GM21737 (cell line): ENCODE measurements at regions not wholly inside any gene's neighbourhood (a gene's known extent, or its start where the extent isn't known, plus 50 kb on each side); places are given as distances from the start of the nearest gene placed in this dataset.

Experiments
- ATAC-seq: cut with Tn5 transposase; IDR thresholded peaks from one replicate; pipeline ENCODE4 v1.9.1; 2021; ENCODE audit warnings: mild to moderate bottlenecking, moderate library complexity; ENCODE audit not compliant: unreplicated experiment

DNA sequence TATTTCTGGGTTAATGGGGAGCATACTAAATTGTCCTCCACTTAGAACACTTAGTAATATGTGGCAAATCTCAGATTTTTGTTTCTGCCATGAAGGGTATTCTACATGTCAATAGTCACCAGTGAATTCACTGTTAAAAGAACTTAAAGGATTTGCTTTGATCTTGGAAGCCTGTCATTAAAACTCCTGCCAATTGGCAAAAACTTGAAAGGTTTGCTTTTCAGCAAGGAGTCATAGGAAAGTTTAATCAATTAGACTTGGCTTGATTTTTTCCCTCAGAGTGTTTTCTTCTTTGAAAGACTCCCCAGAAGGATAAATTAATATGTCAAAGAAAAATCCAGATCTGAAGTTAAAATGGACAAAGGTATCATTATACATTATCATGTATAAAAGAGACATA lies 671.9 kb upstream of the PKDCC start:
- ATAC-seq: no peak

DNA sequence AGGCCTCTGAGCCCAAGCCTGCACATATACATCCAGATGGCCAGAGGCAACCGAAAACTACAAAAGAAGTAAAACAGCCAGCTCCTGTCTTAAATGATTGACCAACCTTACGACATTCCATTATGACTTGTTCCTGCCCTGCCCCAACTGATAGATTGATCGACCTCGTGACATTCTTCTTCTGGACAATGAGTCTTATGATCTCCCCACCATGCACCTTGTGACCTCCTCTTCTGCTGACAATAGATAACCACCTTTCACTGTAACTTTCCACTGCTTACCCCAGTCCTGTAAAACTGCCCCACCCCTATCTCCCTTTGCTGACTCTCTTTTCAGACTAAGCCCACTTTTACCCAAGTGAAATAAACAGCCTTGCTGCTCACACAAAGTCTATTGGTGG lies 670.0 kb upstream of the PKDCC start:
- no peak for ATAC-seq

DNA sequence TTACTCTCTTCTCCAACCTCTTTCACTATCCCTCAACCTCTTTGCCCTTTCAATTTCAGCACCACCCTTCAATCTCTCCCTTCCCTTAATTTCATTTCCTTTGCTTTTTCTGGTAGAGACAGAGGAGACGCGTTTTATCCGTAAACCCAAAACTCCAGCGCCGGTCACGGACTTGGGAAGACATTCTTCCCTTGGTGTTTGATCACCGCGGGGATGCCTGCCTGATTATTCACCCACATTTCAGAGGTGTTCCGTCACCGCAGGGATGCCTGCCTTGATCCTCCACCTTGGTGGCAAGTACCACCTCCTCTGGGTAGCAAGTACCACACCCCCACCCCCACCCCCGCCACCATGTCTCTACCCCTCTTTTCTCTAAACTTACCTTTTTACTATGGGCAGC lies 669.4 kb upstream of the PKDCC start:
- ATAC-seq: no peak

DNA sequence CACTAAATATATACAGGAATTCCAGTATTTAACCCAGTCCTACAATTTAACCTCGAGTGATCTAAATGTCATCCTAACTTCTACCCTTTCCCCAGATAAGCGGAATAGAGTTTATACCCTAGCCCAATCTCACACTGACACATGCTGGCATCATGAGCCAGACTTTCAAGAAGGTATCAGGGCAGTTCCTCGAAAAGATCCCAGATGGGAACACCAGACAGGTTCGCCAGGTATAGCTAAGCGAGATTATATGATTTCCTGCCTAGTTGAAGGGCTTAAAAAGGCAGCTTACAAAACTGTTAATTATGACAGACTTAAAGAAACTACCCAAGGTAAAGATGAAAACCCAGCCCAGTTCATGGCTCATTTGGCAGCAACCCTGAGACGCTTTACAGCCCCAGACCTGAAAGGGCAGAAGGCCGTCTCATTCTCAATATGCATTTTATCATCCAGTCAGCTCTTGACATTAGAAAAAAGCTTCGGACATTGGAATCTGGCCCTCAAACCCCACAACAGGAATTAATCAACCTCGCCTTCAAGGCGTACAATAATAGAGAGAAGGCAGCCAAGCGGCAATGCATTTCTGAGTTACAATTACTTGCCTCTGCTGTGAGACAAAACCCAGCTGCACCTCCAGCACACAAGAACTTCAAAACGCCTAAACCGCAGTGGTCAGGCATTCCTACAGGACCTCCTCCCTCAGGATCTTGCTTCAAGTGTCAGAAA lies 668.2 kb upstream of the PKDCC start:
- no peak for ATAC-seq

DNA sequence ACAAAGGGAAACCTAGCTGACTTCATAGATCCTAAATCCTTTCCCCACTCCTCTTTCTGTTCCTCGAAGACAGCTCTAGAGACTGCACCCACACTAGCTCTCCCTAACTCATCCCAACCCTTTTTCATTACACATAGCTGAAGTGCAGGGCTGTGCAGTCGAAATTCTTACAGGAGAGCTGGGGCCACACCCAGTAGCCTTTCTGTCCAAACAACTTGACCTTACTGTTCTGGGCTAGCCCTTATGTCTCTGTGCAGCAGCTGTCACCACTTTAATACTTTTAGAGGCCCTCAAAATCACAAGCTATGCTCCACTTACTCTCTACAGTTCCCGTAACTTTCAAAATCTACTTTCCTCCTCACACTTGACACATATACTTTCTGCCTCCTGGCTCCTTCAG lies 666.1 kb upstream of the PKDCC start:
- ATAC-seq: no peak

DNA sequence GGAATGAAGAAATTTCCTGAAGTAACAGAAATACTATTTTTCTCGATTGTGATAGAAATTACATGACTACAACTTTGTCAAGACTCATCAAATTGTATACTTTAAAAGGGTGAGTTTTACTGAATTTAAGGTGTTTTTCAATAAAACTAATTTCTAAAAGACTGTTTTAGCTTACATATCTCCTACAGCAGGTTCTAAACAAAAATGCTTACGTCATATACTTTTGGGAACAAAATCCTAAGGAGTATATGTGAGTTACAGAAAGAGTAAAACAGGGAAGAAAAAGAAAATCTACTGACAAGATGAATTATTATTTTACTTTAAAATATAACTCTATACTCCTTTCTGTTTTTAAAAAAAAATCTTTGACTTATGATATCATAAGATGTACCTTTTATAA lies 660.3 kb upstream of the PKDCC start:
- no peak for ATAC-seq

DNA sequence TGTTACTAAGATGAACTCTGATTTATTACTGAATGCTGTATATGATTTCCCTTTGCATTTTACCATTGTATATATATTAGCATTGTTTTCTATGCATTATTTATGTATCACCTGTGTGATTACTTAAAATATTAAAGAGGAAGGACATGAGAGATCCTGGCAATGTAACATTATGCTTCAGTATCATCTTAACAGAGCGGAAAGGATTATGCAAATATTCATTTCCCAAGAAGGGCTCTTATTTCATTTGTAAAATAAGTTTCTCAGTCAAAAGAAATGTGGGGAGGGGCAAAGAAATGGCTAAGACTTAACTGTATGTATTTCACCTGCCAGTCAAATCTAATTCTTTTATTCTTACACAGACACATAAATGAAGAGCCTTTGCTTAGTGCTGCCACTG lies 654.2 kb upstream of the PKDCC start:
- ATAC-seq: no peak

DNA sequence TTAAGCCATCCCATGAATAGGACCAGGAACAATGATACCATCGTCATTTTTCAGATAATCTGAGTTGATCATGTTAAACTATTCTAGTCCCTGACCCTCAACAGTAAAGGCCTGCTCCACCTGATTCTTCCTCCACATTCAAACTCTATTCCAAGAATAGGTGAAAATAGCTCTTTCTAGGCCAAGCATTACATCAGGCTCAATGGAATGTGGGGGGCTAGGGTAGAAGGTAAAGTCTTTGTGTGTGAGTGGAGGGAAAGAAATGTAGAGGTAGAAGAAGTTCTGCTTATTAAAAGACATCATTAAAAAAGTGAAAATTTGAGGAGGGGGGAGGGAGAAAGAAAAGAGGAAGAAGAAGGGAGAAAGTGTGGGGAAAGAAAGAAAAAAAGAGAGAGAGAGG lies 653.3 kb upstream of the PKDCC start:
- ATAC-seq: no peak

DNA sequence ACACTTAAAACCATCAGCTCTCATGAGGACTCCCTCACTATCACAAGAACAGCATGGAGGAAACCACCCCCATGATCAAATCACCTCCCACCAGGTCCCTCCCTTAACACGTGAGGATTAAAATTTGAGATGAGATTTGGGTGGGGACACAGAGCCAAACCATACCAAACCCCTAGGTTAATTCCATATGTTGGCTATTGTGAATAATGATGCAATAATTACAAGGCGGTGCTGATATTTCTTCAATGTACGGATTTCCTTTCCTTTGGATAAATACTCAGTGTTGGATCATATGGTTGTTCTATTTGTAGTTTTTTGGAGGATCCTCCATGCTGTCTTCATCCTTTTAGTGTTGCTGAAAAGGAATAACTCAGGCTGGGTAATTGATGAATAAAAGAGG lies 652.1 kb upstream of the PKDCC start:
- no peak for ATAC-seq

DNA sequence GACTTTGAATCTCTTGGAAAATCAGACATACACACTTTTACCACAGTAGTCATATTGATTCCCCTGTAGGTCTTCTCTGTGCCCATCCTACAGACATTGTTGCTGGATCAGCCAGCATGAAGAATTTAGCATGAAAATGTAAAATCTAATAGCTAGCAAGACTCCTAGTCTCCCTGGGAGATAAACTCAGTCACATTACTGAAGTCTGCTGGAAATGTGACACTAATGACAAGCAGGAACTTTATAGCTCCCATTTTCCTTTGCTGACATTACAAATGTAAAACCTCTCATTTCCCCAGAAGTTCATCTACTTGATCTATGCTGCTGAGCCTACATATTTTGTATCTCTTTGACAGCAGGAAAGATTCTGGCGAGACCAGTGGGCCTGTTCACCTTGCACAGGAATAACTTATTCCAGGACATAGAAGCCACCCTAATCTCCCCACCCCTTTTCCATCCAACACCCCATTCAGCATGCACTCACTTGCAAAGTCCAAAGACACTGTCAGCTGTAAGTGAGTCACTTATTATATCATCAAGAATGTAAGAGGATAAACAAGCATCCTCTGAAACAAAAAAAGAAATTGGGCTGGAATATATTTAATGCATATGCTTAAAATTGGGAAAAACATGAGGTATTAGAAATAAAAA lies 648.3 kb upstream of the PKDCC start:
- ATAC-seq: no peak

DNA sequence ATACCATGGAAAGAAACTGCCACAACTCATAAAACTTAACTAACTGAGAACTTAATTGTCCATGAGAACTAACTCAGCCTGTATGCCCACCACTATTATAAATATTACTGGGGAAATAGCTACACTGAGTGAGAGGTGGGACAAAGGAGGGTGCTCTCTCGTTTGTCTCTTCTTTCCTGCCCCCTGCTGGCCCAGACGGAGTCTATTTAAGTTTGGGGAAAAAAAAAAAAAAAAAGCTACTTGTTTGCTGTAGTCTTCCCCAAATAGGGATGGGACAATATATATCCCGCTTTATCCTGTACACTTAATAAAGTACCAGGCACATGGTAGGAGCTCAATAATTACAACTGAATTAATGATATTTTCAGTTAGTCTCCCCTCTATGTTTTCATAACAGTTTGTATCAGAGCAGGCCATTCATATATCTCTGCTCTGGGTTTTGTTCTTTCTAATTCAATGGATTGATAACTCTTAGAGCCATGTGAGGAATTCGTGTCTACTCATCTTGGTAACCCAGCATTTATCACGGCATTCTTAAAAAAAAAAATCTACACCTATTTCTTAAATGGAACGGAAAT lies 647.6 kb upstream of the PKDCC start:
- ATAC-seq: no peak

DNA sequence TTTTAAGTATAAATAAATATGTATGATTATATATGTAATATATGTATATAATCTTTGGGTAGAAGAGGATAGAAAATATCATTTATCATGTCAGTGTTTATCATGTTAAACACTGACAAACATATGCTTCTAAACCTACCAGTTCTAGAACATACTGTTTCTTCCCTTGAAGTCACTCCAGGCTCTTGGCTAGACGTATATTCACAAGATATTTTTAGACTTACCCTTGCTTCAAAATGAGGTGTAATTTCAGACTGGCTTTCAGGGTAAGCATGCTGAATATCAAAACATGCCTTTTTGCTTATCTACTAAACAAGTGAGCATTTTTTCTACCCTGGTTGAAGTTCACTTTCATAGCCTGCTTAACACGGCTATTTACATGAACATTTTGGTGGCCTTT lies 642.4 kb upstream of the PKDCC start:
- no peak for ATAC-seq

DNA sequence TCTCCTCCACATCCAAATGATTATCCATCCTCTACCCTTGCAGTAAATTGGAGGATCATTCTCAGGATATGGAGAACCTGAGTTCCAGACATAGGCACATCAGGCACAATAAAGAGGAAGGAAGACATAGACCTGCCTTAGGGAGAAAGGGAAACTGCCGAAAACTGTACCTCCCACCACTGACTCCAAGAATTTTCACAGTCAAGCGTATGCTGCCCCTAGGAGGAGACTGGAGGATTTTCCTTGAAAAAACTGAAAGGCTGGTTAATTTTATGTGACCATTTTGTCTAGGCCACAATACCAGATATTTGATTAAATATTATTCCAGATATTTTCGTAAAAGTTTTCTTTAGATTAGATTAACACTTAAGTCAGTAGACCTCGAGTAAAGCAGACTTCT lies 638.5 kb upstream of the PKDCC start:
- no peak for ATAC-seq

DNA sequence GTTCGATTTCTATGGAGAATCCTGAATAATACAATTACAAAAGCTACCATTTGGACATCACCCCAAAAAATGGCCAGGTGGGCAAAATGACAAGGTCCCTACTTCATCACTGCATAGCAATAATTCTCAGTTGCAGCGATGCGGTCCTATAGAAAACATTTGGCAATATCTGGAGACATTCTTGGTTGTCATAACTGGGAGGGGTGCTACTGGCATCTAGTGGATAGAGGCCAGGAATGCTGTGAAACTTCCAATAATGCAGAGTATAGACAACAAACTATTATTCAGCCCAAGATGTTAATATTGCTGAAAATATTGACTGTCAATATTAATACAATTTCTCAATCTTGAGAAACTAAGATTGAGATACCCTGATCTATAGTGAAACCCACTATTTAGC lies 637.8 kb upstream of the PKDCC start:
- ATAC-seq: no peak

DNA sequence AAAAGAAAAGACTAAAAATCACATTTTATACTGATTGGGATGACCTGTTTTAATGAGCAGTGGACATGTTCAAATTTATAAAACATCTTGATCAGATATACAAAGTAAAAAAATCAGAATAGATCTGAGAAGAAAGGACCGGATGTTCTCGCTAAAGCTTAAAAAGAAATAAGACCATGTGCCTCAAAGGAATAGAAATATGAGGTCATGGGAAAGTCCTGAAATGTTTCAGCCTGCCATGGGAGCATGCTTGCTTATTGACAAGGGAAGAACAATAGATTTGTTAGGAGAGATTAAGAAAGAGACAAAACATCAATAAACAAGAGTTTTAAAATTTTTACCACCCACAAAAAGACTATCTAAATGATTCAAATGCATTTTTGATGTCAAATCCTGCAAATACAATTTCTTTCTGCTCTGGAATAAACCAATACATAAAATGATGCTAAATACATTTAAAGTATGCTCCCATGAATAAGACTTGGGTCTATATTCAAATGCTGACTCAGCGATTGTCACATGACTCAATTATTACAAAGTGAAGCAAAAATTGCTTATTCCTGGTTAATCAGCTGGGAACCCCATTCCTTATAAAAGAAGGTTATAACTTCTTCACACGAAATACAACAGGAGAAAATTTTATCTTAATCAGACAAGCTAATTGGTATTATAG lies 633.9 kb upstream of the PKDCC start:
- ATAC-seq: no peak

DNA sequence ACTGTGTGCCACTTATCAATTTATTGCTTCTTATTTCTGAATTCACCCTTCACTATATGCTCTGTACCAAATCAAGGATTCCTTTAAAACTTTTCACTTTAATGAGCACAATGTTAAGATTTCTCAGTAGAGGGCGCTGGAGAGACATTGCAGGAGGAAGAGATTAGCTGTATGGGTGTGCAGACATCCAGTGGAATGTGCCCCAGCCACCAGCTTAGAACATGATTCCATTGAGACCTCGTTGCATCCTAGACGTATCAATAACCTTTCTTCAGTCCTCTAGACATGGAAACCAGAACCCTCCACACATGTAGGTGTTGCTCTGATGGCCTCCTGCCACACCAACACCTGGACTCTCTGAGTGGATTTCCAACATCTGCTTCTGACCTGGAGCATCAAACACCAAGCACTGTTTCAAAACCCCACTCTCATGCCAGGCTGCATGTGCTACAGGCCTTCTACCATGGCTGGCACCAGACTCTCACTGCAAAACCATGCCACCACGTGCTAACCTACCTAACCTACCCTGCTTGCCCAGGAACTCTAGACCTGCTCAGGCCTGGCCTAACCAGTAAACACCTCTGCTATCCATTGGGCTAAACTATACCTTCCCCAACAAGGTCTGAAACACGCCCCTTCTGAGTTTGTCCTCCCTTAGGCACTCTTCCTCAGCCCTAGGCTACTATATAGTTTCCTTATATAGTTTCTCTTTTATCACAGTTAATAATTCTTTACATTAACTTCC lies 633.2 kb upstream of the PKDCC start:
- ATAC-seq: no peak

DNA sequence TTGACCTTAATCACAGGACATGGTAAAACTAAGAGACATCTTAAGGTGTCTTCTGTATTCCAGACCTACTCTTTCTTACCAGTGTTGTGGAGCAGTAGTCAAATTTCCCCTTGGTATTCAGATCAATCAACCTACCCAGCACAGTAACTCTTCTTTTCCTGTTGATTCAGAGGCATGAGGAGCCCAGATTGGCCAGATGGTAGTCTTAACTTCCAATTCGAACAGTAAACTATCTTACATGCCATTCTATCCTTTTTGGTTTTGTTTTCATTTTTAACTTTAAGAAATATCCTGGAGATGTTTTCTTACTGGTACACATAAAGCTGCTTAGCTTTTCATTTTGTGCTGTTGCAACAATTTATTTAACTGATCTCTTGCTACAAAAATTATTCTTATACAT lies 630.3 kb upstream of the PKDCC start:
- ATAC-seq: no peak

DNA sequence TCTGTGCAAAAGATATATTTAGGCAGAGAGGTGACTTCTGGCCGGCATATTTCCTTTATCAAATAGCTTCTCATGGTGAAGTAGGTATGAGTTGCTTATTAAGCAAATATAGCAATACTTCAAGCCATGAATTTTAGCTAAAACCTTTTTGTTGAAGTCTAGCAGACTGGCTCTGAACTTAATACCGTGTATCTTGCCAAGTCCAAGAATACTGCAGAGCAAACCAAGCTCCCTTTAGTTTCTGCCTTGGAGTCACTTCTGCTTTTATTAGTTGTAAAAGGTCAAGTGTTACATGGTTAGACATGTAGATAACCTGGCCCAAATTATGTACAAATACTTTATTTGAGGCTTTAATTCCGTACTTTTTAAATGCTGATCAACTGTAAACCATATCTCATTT lies 627.6 kb upstream of the PKDCC start:
- ATAC-seq: no peak

DNA sequence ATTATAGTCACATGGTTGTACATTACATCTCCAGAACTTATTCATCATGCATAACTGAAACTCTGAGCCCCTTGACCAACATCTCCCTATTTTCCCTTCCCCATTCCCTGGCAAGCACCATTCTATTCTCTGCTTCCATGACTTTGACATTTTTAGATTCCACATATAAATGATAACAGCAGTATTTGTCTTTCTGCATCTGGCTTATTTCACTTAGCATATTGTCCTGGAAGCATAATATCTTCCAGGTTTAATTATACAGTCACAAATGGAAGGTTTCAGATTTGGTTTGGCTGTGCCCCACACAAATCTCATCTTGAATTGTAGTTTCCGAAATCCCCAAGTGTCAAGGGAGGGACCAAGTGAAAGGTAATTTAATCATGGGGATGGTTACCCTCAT lies 626.9 kb upstream of the PKDCC start:
- ATAC-seq: no peak

DNA sequence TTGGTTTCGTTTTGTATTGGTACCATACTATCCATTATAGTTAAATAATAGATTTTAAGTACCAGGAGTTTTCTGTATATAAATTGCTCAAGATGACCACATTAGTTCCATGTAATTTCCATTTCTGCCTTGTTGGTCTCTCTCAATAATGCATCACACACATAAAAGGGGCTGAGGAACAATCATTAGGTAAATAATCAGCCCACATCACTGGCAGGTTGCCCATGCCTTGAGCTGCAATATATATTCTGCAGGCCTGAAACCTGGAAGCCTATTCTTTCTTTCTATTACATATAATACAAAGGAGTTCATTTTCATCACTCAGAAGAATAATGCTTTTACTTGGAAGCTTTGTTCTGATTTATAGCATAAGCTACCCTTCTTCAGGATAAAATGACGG lies 616.1 kb upstream of the PKDCC start:
- no peak for ATAC-seq

DNA sequence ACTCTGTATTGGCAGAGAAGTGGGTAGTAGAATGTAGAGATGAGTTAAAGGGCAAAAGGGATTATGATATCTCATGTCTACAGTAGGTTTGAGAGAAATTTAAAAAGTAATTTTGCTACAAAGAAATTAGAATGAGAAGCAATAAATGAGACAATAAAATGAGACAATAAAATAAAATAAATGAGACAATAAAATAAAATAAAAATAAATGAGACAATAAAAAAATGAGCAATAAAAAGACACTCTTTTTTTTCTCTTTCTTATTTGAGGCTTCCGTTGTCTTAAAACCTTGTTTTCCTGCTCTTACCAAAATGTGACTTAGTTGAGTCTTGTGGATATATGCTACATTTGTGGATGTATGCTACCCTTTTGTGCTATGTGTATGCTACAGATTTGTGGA lies 615.4 kb upstream of the PKDCC start:
- no peak for ATAC-seq
